Neural cell (in vitro differentiated cells): ENCODE measurements at regions not wholly inside any gene's neighbourhood (a gene's known extent, or its start where the extent isn't known, plus 50 kb on each side); places are given as distances from the start of the nearest gene placed in this dataset.

Experiments
- H2AFZ ChIP-seq: fragments of 200-600, 300-800 bp; sonication (generic), shearing (Covaris generic); 2 replicates; pipeline ENCODE4 v1.6.0; 2014; ENCODE audit warnings: low read depth, mild to moderate bottlenecking, antibody characterized with exemption, low read length, moderate library complexity
- H3F3A ChIP-seq: fragments of 200-600 bp; shearing (Covaris generic); 2 replicates; pipeline ENCODE4 v1.6.1; 2016; ENCODE audit warnings: mild to moderate bottlenecking, moderate library complexity, mixed read lengths, antibody characterized with exemption, low read length; ENCODE audit not compliant: insufficient read depth, poor library complexity, severe bottlenecking
- H3K27ac ChIP-seq: fragments of 200-600, 300-800 bp; sonication (generic), shearing (Covaris generic); 2 replicates; pipeline ENCODE4 v1.5.1; 2014; ENCODE audit warnings: mild to moderate bottlenecking, low read length, moderate library complexity
- H3K27me3 ChIP-seq: fragments of 300-800, 200-600 bp; sonication (generic), shearing (Covaris generic); 2 replicates; pipeline ENCODE4 v1.6.0; 2014; ENCODE audit warnings: mild to moderate bottlenecking, low read depth, low read length, moderate library complexity; ENCODE audit not compliant: insufficient read depth
- H3K36me3 ChIP-seq: fragments of 300-800, 200-600 bp; sonication (generic), shearing (Covaris generic); 2 replicates; pipeline ENCODE4 v1.5.1; 2014; ENCODE audit warnings: mild to moderate bottlenecking, antibody characterized with exemption, low read length, moderate library complexity; ENCODE audit not compliant: insufficient read depth
- H3K4me2 ChIP-seq: fragments of 300-800, 200-600 bp; sonication (generic), shearing (Covaris generic); 2 replicates; pipeline ENCODE4 v1.6.0; 2014; ENCODE audit warnings: mild to moderate bottlenecking, low read length
- H3K4me3 ChIP-seq: fragments of 300-800, 200-600 bp; sonication (generic), shearing (Covaris generic); 2 replicates; pipeline ENCODE4 v1.5.1; 2014; ENCODE audit warnings: mild to moderate bottlenecking, low read length, moderate library complexity
- H3K79me2 ChIP-seq: fragments of 200-600 bp; shearing (Covaris generic); replicated peaks from 2 replicates; pipeline ENCODE4 v1.6.0; 2014; ENCODE audit warnings: mild to moderate bottlenecking, low read length, moderate library complexity; ENCODE audit not compliant: insufficient read depth
- H3K9ac ChIP-seq: fragments of 300-800, 200-600 bp; sonication (generic), shearing (Covaris generic); 2 replicates; pipeline ENCODE4 v1.6.1; 2016; ENCODE audit warnings: mild to moderate bottlenecking, low read length, mixed read lengths
- H3K9me2 ChIP-seq: fragments of 200-600 bp; shearing (Covaris generic); 2 replicates; pipeline ENCODE4 v1.6.1; 2016; ENCODE audit warnings: mild to moderate bottlenecking, low read length, mixed read lengths; ENCODE audit not compliant: insufficient read depth
- H3K9me3 ChIP-seq: fragments of 200-600, 300-800 bp; sonication (generic), shearing (Covaris generic); 2 replicates; pipeline ENCODE4 v1.6.1; 2016; ENCODE audit warnings: mild to moderate bottlenecking, mixed run types, low read length, moderate library complexity, mixed read lengths
- H4K20me1 ChIP-seq: fragments of 200-600 bp; shearing (Covaris generic); 2 replicates; pipeline ENCODE4 v1.6.1; 2016; ENCODE audit warnings: mild to moderate bottlenecking, mixed run types; ENCODE audit not compliant: insufficient read depth
- CTCF ChIP-seq: fragments of 450-650 bp; IDR thresholded peaks from 2 replicates; pipeline ENCODE4 v1.5.1; 2014; ENCODE audit warnings: antibody characterized with exemption, mild to moderate bottlenecking, moderate library complexity; ENCODE audit not compliant: poor library complexity, severe bottlenecking
- EP300 ChIP-seq: fragments of 450-650 bp; conservative IDR thresholded peaks from 2 replicates; pipeline ENCODE4 v1.6.1; 2014; ENCODE audit warnings: antibody characterized with exemption, mild to moderate bottlenecking, moderate library complexity; ENCODE audit not compliant: poor library complexity, severe bottlenecking
- EZH2 ChIP-seq: fragments of 200-600, 300-800 bp; shearing (Covaris generic), sonication (generic); IDR thresholded peaks from 2 replicates; pipeline ENCODE4 v1.6.1; 2014; ENCODE audit warnings: antibody characterized with exemption, low read length, borderline replicate concordance, mild to moderate bottlenecking; ENCODE audit not compliant: insufficient read depth, poor library complexity, severe bottlenecking
- MXI1 ChIP-seq: fragments of 450-650 bp; conservative IDR thresholded peaks from 2 replicates; pipeline ENCODE4 v1.6.1; 2014; ENCODE audit warnings: antibody characterized with exemption, mild to moderate bottlenecking; ENCODE audit not compliant: poor library complexity, severe bottlenecking
- POLR2AphosphoS5 ChIP-seq: IDR thresholded peaks from 2 replicates; pipeline ENCODE4 v1.6.1; 2012
- RAD21 ChIP-seq: fragments of 450-650 bp; conservative IDR thresholded peaks from 2 replicates; pipeline ENCODE4 v1.6.1; 2014; ENCODE audit warnings: antibody characterized with exemption, mild to moderate bottlenecking, moderate library complexity
- REST ChIP-seq: IDR thresholded peaks from 2 replicates; pipeline ENCODE4 v1.6.1; 2012; ENCODE audit warnings: borderline replicate concordance
- SMC3 ChIP-seq: fragments of 450-650 bp; conservative IDR thresholded peaks from 2 replicates; pipeline ENCODE4 v1.6.1; 2014; ENCODE audit warnings: antibody characterized with exemption, mild to moderate bottlenecking, moderate library complexity; ENCODE audit not compliant: poor library complexity
- TAF1 ChIP-seq: IDR thresholded peaks from 2 replicates; pipeline ENCODE4 v1.6.1; 2012; ENCODE audit warnings: low read depth

- Histone ChIP-seq H3K9me2 (no peaks in the 10 kb centered on the region), H3K4me2 (no peak overlapping the region)
- TF ChIP-seq EZH2 (no peak), CTCF (no peak), TAF1 (no peak), SMC3 (no peak), REST (no peak), RAD21 (no peak), EP300 (no peak), POLR2AphosphoS5 (no peak), MXI1 (no peak)
These were observed 1272.7 kb downstream of the KCNT2 start for GRCh38 chr1:195335541-195335940.

GRCh38 chr1:195332102-195332501, 1276.1 kb downstream of the KCNT2 start:
- H3K36me3 ChIP-seq = no peaks in the 10 kb centered on the region
- H3K79me2 ChIP-seq = no peaks in the 10 kb centered on the region
- H3K4me3 ChIP-seq = no peak overlapping the region
- no peaks in the 10 kb centered on the region for H3K9me2 ChIP-seq
- no peaks in the 10 kb centered on the region for H3F3A ChIP-seq
- no peaks in the 10 kb centered on the region for H4K20me1 ChIP-seq
- H3K9ac ChIP-seq = no peak overlapping the region
- no peak overlapping the region for H3K27ac ChIP-seq
- no peak overlapping the region for H3K4me2 ChIP-seq
- no peak overlapping the region for H2AFZ ChIP-seq
- H3K9me3 ChIP-seq = no peaks in the 10 kb centered on the region
- no peaks in the 10 kb centered on the region for H3K27me3 ChIP-seq
- TF ChIP-seq TAF1 (no peak), EZH2 (no peak), RAD21 (no peak), MXI1 (no peak), SMC3 (no peak), REST (no peak), CTCF (no peak), EP300 (no peak), POLR2AphosphoS5 (no peak)

More at GRCh38 chr1:195335541-195335940, 1272.7 kb downstream of the KCNT2 start:
- no peaks in the 10 kb centered on the region for H3K36me3 ChIP-seq
- H3K9ac ChIP-seq = no peak overlapping the region
- H3K27me3 ChIP-seq = no peaks in the 10 kb centered on the region
- H3K27ac ChIP-seq = no peak overlapping the region
- no peaks in the 10 kb centered on the region for H4K20me1 ChIP-seq
- no peak overlapping the region for H2AFZ ChIP-seq
- H3F3A ChIP-seq = no peaks in the 10 kb centered on the region
- H3K79me2 ChIP-seq = no peaks in the 10 kb centered on the region
- no peak overlapping the region for H3K4me3 ChIP-seq
- H3K9me3 ChIP-seq = no peaks in the 10 kb centered on the region
